A549 (cell line): ENCODE measurements at regions not wholly inside any gene's neighbourhood (a gene's known extent, or its start where the extent isn't known, plus 50 kb on each side); places are given as distances from the start of the nearest gene placed in this dataset.

Experiments
- ATAC-seq, 2 experiments: fragments of 200-7000 bp in 1 of 2; fragments of >200 bp in 1 of 2; cut with Nextera tagmentation in 1 of 2; cut with Tn5 transposase in 1 of 2; 3 replicates each; pipeline versions ENCODE4 v1.8.0 to v1.9.1; 2018 to 2020; ENCODE audit warnings: mild to moderate bottlenecking in 1 of 2, moderate library complexity in 1 of 2
- CTCF ChIA-PET: fragments of 300-600 bp; sonication (Branson Sonifier 250); formaldehyde crosslinking; extraction: SDS; loops from one replicate; lab custom pipeline; 2021; ENCODE audit warnings: antibody characterized with exemption, inconsistent platforms; lab: Yijun Ruan, JAX
- POLR2A ChIA-PET: fragments of 350-600 bp; formaldehyde crosslinking; extraction: SDS; loops from one replicate; lab custom pipeline; 2021; ENCODE audit warnings: antibody characterized with exemption, inconsistent platforms; lab: Yijun Ruan, JAX
- DNase-seq, 2 experiments: peaks; one replicate each; pipeline versions ENCODE4 v3.0.0 to v3.0.0-alpha.2; 2011 to 2016; ENCODE audit warnings: low read depth in 1 of 2, low spot score in 1 of 2
- FAIRE-seq: peaks from 2 replicates; lab custom pipeline; 2011; peaks lifted over from hg19 to GRCh38; lab: Jason Lieb, UNC
- H3K27ac ChIP-seq, 2 experiments: fragments of >200 bp; sonication (Bioruptor Twin); formaldehyde crosslinking; 3 replicates each; pipeline ENCODE4 v1.5.1; 2016 to 2017
- H3K4me1 ChIP-seq: fragments of >200 bp; sonication (Bioruptor Twin); formaldehyde crosslinking; 3 replicates; pipeline ENCODE4 v1.6.1; 2016
- H3K4me2 ChIP-seq: fragments of >200 bp; sonication (Bioruptor Twin); formaldehyde crosslinking; 3 replicates; pipeline ENCODE4 v1.6.1; 2016
- H3K4me3 ChIP-seq: fragments of >200 bp; sonication (Bioruptor Twin); formaldehyde crosslinking; 3 replicates; pipeline ENCODE4 v1.5.1; 2016
- H3K9me3 ChIP-seq: fragments of >200 bp; sonication (Bioruptor Twin); formaldehyde crosslinking; 3 replicates; pipeline ENCODE4 v1.6.1; 2016
- ATOH8 ChIP-seq: fragments of 250-450 bp; sonication (Bioruptor Pico); IDR thresholded peaks from 2 replicates; pipeline ENCODE4 v1.5.0; 2020; ENCODE audit warnings: low read depth, mild to moderate bottlenecking, moderate library complexity
- BCL3 ChIP-seq: fragments of >200 bp; sonication (Bioruptor Twin); formaldehyde crosslinking; IDR thresholded peaks from 3 replicates; pipeline ENCODE4 v1.6.1; 2016
- CEBPB ChIP-seq, 2 experiments: fragments of >200 bp in 1 of 2; sonication (Bioruptor Twin) in 1 of 2; formaldehyde crosslinking in 1 of 2; IDR thresholded peaks; 2 replicates each; pipeline ENCODE4 v1.6.1; 2012 to 2016
- CHD4 ChIP-seq: fragments of 200-600 bp; sonication (generic); IDR thresholded peaks from 2 replicates; pipeline ENCODE4 v1.6.1; 2016; ENCODE audit warnings: antibody characterized with exemption, mild to moderate bottlenecking, borderline replicate concordance
- CTCF ChIP-seq: fragments of >200 bp; sonication (Bioruptor Twin); formaldehyde crosslinking; IDR thresholded peaks from 3 replicates; pipeline ENCODE4 v1.5.1; 2016
- E2F6 ChIP-seq: IDR thresholded peaks from 2 replicates; pipeline ENCODE4 v1.6.1; 2012; ENCODE audit warnings: low read depth, borderline replicate concordance
- FOSB ChIP-seq: fragments of 250-450 bp; sonication (Bioruptor Pico); IDR thresholded peaks from 2 replicates; pipeline ENCODE4 v1.5.0; 2020; ENCODE audit warnings: mild to moderate bottlenecking, moderate library complexity
- FOSL2 ChIP-seq, 2 experiments: fragments of 450-650 bp in 1 of 2; fragments of >200 bp in 1 of 2; sonication (Bioruptor Twin) in 1 of 2; formaldehyde crosslinking; IDR thresholded peaks; 2 replicates each; pipeline versions ENCODE4 v1.5.0 to v1.6.1; 2016 to 2020; ENCODE audit warnings: mild to moderate bottlenecking in 1 of 2, moderate library complexity in 1 of 2
- GATA3 ChIP-seq: IDR thresholded peaks from 2 replicates; pipeline ENCODE4 v1.6.1; 2012; ENCODE audit warnings: borderline replicate concordance
- HEYL ChIP-seq: fragments of 250-450 bp; sonication (Bioruptor Pico); IDR thresholded peaks from 2 replicates; pipeline ENCODE4 v1.8.0; 2021; ENCODE audit warnings: mild to moderate bottlenecking, moderate library complexity
- HMGXB4 ChIP-seq: fragments of 250-450 bp; sonication (Bioruptor Pico); IDR thresholded peaks from 2 replicates; pipeline ENCODE4 v1.5.0; 2021; ENCODE audit warnings: mild to moderate bottlenecking, moderate library complexity, borderline replicate concordance
- HOXB13 ChIP-seq: fragments of 250-450 bp; sonication (Bioruptor Pico); IDR thresholded peaks from 2 replicates; pipeline ENCODE4 v1.5.0; 2020; ENCODE audit warnings: low read depth, mild to moderate bottlenecking, moderate library complexity
- HOXB5 ChIP-seq: fragments of 250-450 bp; sonication (Bioruptor Pico); IDR thresholded peaks from 2 replicates; pipeline ENCODE4 v1.5.0; 2020; ENCODE audit warnings: mild to moderate bottlenecking, moderate library complexity
- JUN ChIP-seq, 2 experiments: fragments of >200 bp; sonication (Bioruptor Twin); formaldehyde crosslinking; IDR thresholded peaks; 2 replicates in 1 of 2; 3 replicates in 1 of 2; pipeline ENCODE4 v1.6.1; 2016 to 2017
- JUNB ChIP-seq: fragments of >200 bp; sonication (Bioruptor Twin); formaldehyde crosslinking; IDR thresholded peaks from 2 replicates; pipeline ENCODE4 v1.6.1; 2016
- KDM5A ChIP-seq: fragments of 200-600 bp; sonication (generic); IDR thresholded peaks from 2 replicates; pipeline ENCODE4 v1.6.1; 2016; ENCODE audit warnings: antibody characterized with exemption, mild to moderate bottlenecking
- MYC ChIP-seq: IDR thresholded peaks from 2 replicates; pipeline ENCODE4 v1.6.1; 2012; ENCODE audit warnings: mild to moderate bottlenecking, inconsistent platforms, low read length, improper control_type of control experiment, borderline replicate concordance
- NPAS2 ChIP-seq: fragments of 250-450 bp; sonication (Bioruptor Pico); IDR thresholded peaks from 2 replicates; pipeline ENCODE4 v1.8.0; 2022; ENCODE audit warnings: mild to moderate bottlenecking, moderate library complexity, borderline replicate concordance
- RAD21 ChIP-seq, 2 experiments: fragments of >200 bp in 1 of 2; sonication (Bioruptor Twin) in 1 of 2; formaldehyde crosslinking in 1 of 2; IDR thresholded peaks in 1 of 2; conservative IDR thresholded peaks in 1 of 2; 2 replicates in 1 of 2; 3 replicates in 1 of 2; pipeline ENCODE4 v1.6.1; 2012 to 2018; ENCODE audit warnings: inconsistent platforms in 1 of 2
- RCOR1 ChIP-seq: fragments of 150-350 bp; IDR thresholded peaks from 2 replicates; pipeline ENCODE4 v1.6.1; 2014; ENCODE audit warnings: antibody characterized with exemption, low read length, low read depth
- REST ChIP-seq: fragments of 200-600 bp; sonication (generic); IDR thresholded peaks from 2 replicates; pipeline ENCODE4 v1.6.1; 2016; ENCODE audit warnings: antibody characterized with exemption, mild to moderate bottlenecking, moderate library complexity
- SMC3 ChIP-seq: fragments of >200 bp; sonication (Bioruptor Twin); formaldehyde crosslinking; IDR thresholded peaks from 3 replicates; pipeline ENCODE4 v1.6.1; 2018; ENCODE audit warnings: inconsistent platforms
- SREBF2 ChIP-seq: fragments of 450-650 bp; IDR thresholded peaks from 2 replicates; pipeline ENCODE4 v1.6.1; 2014; ENCODE audit warnings: mild to moderate bottlenecking, moderate library complexity
- TFCP2L1 ChIP-seq: fragments of 250-450 bp; sonication (Bioruptor Pico); IDR thresholded peaks from 2 replicates; pipeline ENCODE4 v1.5.0; 2021; ENCODE audit warnings: mild to moderate bottlenecking
- USF2 ChIP-seq: fragments of 450-650 bp; IDR thresholded peaks from 2 replicates; pipeline ENCODE4 v1.6.1; 2014; ENCODE audit warnings: antibody characterized with exemption
- WGBS: methylation state at CpG from one replicate; pipeline ENCODE4 v1.1.6; 2017; ENCODE audit errors: missing lambda C conversion rate; 5-methylcytosine and 5-hydroxymethylcytosine counted together

- TF ChIP-seq RCOR1 (no peak), NPAS2 (CRISPR knock-in tag) (no peak), BCL3 (no peak), CEBPB (IDR thresholded peaks at IDR 0.05) (no peak)
These were observed 55.5 kb upstream of the ABLIM1 start (continued) for GRCh38 chr10:114713525-114714090.

GRCh38 chr10:114714281-114714741 is 56.2 kb upstream of the ABLIM1 start:
- POLR2A ChIA-PET = no interaction called here
- peaks cover 66% of the 10 kb centered on the region for H3K4me1 ChIP-seq
- CTCF ChIA-PET = interaction anchor here (0.5 to 4.4 kb wide), 5 partner anchors 15 to 107 kb away, joined by 3 to 12 read pairs (median 4); partner anchors contain the start of gene FHIP2A
- peak; percentile 42; the same call in 1 of the 2 replicates for TF ChIP-seq USF2
- no peak for TF ChIP-seq KDM5A
- no peak for TF ChIP-seq HOXB5 (CRISPR knock-in tag)
- TF ChIP-seq FOSB (CRISPR knock-in tag) = 0 out of 2 replicates have a peak, but pooled peaks have one; percentile 15
- TF ChIP-seq HEYL (CRISPR knock-in tag) = no peak
- TF ChIP-seq GATA3 = peak; percentile 32; the same call in 1 of the 2 replicates
- no peak for TF ChIP-seq CTCF
- TF ChIP-seq HOXB13 = peak; percentile 48; the same call in 1 of the 2 replicates
- peak in 1 of 2 experiments; percentile 16; a peak in 1 of 5 replicates for TF ChIP-seq RAD21 (conservative IDR thresholded peaks at IDR 0.05 in 1 of 2, IDR thresholded peaks at IDR 0.05 in 1 of 2)
- TF ChIP-seq TFCP2L1 (CRISPR knock-in tag) = no peak
- TF ChIP-seq RCOR1 = no peak
- peak; percentile 43 for TF ChIP-seq JUNB
- no peak for TF ChIP-seq CHD4
- peak in 1 of 2 experiments; percentile 25; a peak in 1 of 5 replicates for TF ChIP-seq JUN (IDR thresholded peaks at IDR 0.05)
- TF ChIP-seq E2F6 = no peak
- TF ChIP-seq SMC3 = peak; percentile 7; the same call in 1 of the 3 replicates
- peak; percentile 21; the same call in 1 of the 2 replicates for TF ChIP-seq ATOH8 (CRISPR knock-in tag)
- no peak for TF ChIP-seq FOSL2 (IDR thresholded peaks at IDR 0.05)
- peak; percentile 78 for TF ChIP-seq FOSL2 (CRISPR knock-in tag; IDR thresholded peaks at IDR 0.05)
- no peak for TF ChIP-seq HMGXB4 (CRISPR knock-in tag)
- TF ChIP-seq SREBF2 = no peak
- 0 out of 2 replicates have a peak, but pooled peaks have one; percentile 49 for TF ChIP-seq MYC
- TF ChIP-seq REST = no peak

More at GRCh38 chr10:114714281-114714741, 56.2 kb upstream of the ABLIM1 start:
- H3K4me3 ChIP-seq = peak overlapping the region; percentile 22; the same call in 1 of the 3 replicates
- WGBS = 1% methylated on average over 5 of the region's 5 CpGs
- H3K9me3 ChIP-seq = no peaks in the 10 kb centered on the region
- peak overlapping the region; percentile 78 for H3K4me2 ChIP-seq
- peak overlapping the region; percentile 60 to 79 for H3K27ac ChIP-seq
- FAIRE-seq (peak; percentile 95), DNase-seq (peak; percentile 70 to 81), ATAC-seq (peak; percentile 92 to 95)
